ENCODE measurements at regions not wholly inside any gene's neighbourhood (a gene's known extent, or its start where the extent isn't known, plus 50 kb on each side); places are given as distances from the start of the nearest gene placed in this dataset.

- TF ChIP-seq CHD4 (IDR thresholded peaks at IDR 0.05) (no peak), CTCF (IDR thresholded peaks at IDR 0.05 in 2 of 3, conservative IDR thresholded peaks at IDR 0.05 in 1 of 3; ENCODE audit: control insufficient read depth in 2 of 3, extremely low read depth in 1 of 3, insufficient read depth in 1 of 3, low read depth in 3 of 3, low read length in 3 of 3) (no peak), YY1 (IDR thresholded peaks at IDR 0.05; ENCODE audit: low read depth, low read length) (no peak), RUNX3 (IDR thresholded peaks at IDR 0.05; ENCODE audit: low read length) (no peak), ATF2 (IDR thresholded peaks at IDR 0.05; ENCODE audit: low read length) (no peak), EZH2 (IDR thresholded peaks at IDR 0.05; ENCODE audit: borderline replicate concordance, control insufficient read depth, low read depth, low read length) (no peak), BRCA1 (IDR thresholded peaks at IDR 0.05; ENCODE audit: low read depth, low read length) (no peak), ETV6 (conservative IDR thresholded peaks at IDR 0.05 in 1 of 2, IDR thresholded peaks at IDR 0.05 in 1 of 2; ENCODE audit: borderline replicate concordance in 1 of 2, low read depth in 1 of 2) (no peak), CHD2 (IDR thresholded peaks at IDR 0.05; ENCODE audit: borderline replicate concordance, low read depth, low read length) (no peak), ZNF687 (IDR thresholded peaks at IDR 0.05) (no peak), SP1 (IDR thresholded peaks at IDR 0.05; ENCODE audit: low read depth, low read length) (no peak), BHLHE40 (IDR thresholded peaks at IDR 0.05; ENCODE audit: borderline replicate concordance in 1 of 2, low read depth in 2 of 2, low read length in 1 of 2) (no peak)
- TF ChIP-seq, protein P1, sequence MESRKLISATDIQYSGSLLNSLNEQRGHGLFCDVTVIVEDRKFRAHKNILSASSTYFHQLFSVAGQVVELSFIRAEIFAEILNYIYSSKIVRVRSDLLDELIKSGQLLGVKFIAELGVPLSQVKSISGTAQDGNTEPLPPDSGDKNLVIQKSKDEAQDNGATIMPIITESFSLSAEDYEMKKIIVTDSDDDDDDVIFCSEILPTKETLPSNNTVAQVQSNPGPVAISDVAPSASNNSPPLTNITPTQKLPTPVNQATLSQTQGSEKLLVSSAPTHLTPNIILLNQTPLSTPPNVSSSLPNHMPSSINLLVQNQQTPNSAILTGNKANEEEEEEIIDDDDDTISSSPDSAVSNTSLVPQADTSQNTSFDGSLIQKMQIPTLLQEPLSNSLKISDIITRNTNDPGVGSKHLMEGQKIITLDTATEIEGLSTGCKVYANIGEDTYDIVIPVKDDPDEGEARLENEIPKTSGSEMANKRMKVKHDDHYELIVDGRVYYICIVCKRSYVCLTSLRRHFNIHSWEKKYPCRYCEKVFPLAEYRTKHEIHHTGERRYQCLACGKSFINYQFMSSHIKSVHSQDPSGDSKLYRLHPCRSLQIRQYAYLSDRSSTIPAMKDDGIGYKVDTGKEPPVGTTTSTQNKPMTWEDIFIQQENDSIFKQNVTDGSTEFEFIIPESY (IDR thresholded peaks at IDR 0.05): no peak
- TF ChIP-seq, protein P2, sequence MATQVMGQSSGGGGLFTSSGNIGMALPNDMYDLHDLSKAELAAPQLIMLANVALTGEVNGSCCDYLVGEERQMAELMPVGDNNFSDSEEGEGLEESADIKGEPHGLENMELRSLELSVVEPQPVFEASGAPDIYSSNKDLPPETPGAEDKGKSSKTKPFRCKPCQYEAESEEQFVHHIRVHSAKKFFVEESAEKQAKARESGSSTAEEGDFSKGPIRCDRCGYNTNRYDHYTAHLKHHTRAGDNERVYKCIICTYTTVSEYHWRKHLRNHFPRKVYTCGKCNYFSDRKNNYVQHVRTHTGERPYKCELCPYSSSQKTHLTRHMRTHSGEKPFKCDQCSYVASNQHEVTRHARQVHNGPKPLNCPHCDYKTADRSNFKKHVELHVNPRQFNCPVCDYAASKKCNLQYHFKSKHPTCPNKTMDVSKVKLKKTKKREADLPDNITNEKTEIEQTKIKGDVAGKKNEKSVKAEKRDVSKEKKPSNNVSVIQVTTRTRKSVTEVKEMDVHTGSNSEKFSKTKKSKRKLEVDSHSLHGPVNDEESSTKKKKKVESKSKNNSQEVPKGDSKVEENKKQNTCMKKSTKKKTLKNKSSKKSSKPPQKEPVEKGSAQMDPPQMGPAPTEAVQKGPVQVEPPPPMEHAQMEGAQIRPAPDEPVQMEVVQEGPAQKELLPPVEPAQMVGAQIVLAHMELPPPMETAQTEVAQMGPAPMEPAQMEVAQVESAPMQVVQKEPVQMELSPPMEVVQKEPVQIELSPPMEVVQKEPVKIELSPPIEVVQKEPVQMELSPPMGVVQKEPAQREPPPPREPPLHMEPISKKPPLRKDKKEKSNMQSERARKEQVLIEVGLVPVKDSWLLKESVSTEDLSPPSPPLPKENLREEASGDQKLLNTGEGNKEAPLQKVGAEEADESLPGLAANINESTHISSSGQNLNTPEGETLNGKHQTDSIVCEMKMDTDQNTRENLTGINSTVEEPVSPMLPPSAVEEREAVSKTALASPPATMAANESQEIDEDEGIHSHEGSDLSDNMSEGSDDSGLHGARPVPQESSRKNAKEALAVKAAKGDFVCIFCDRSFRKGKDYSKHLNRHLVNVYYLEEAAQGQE (IDR thresholded peaks at IDR 0.05; ENCODE audit: low read depth, low read length): no peak
These were observed 166.7 kb upstream of the KCNIP4 start for GRCh38 chr4:22115262-22115661.
